Keratinocyte (primary cell): ENCODE measurements at regions not wholly inside any gene's neighbourhood (a gene's known extent, or its start where the extent isn't known, plus 50 kb on each side); places are given as distances from the start of the nearest gene placed in this dataset.

ENCODE experiments used
- DNase-seq: peaks from one replicate; pipeline ENCODE4 v3.0.0-alpha.2; 2011; ENCODE audit warnings: low read depth, missing footprints, low spot score
- FAIRE-seq: peaks from 2 replicates; lab custom pipeline; 2011; peaks lifted over from hg19 to GRCh38; lab: Jason Lieb, UNC
- H2AFZ ChIP-seq: 2 replicates; pipeline ENCODE4 v1.6.0; 2012; ENCODE audit warnings: low read length, control low read depth, inconsistent platforms; ENCODE audit not compliant: control insufficient read depth
- H3K27ac ChIP-seq: 2 replicates; pipeline ENCODE4 v1.5.1; 2011; ENCODE audit warnings: low read length; ENCODE audit not compliant: control insufficient read depth, insufficient read depth
- H3K27me3 ChIP-seq: 3 replicates; pipeline ENCODE4 v1.6.0; 2011; ENCODE audit warnings: low read length; ENCODE audit not compliant: control insufficient read depth, insufficient read depth; ENCODE audit errors: extremely low read depth
- H3K36me3 ChIP-seq, 2 experiments: 2 replicates in 1 of 2; 3 replicates in 1 of 2; pipeline ENCODE4 v1.5.1; 2011; ENCODE audit warnings: low read length in 2 of 2, mild to moderate bottlenecking in 1 of 2; ENCODE audit not compliant: control insufficient read depth in 2 of 2, insufficient read depth in 2 of 2; ENCODE audit errors: extremely low read depth in 1 of 2
- H3K4me1 ChIP-seq: 3 replicates; pipeline ENCODE4 v1.5.1; 2011; ENCODE audit warnings: low read length; ENCODE audit not compliant: control insufficient read depth, insufficient read depth; ENCODE audit errors: extremely low read depth
- H3K4me2 ChIP-seq: 3 replicates; pipeline ENCODE4 v1.6.0; 2011; ENCODE audit warnings: low read depth, low read length; ENCODE audit not compliant: control insufficient read depth, insufficient read depth; ENCODE audit errors: extremely low read depth
- H3K4me3 ChIP-seq, 3 experiments: fragments of 200-600 bp in 1 of 3; sonication (generic) in 1 of 3; 2 replicates in 2 of 3; 3 replicates in 1 of 3; pipeline ENCODE4 v1.5.1; 2011 to 2016; ENCODE audit warnings: low read length in 3 of 3, mild to moderate bottlenecking in 3 of 3, control low read depth in 2 of 3, inconsistent platforms in 1 of 3, low read depth in 1 of 3, mixed read lengths in 1 of 3, mixed run types in 1 of 3, moderate library complexity in 1 of 3; ENCODE audit not compliant: control insufficient read depth in 2 of 3, insufficient read depth in 2 of 3; ENCODE audit errors: extremely low read depth in 1 of 3
- H3K79me2 ChIP-seq: 2 replicates; pipeline ENCODE4 v1.6.0; 2012; ENCODE audit warnings: low read length; ENCODE audit not compliant: control insufficient read depth, insufficient read depth
- H3K9ac ChIP-seq: 3 replicates; pipeline ENCODE4 v1.6.0; 2011; ENCODE audit warnings: low read length; ENCODE audit not compliant: control insufficient read depth, insufficient read depth; ENCODE audit errors: extremely low read depth
- H3K9me1 ChIP-seq: 3 replicates; pipeline ENCODE4 v1.6.0; 2011; ENCODE audit warnings: low read length; ENCODE audit not compliant: control insufficient read depth, insufficient read depth; ENCODE audit errors: extremely low read depth
- H3K9me3 ChIP-seq: 2 replicates; pipeline ENCODE4 v1.5.1; 2012; ENCODE audit warnings: low read depth, low read length; ENCODE audit not compliant: control insufficient read depth
- H4K20me1 ChIP-seq: 3 replicates; pipeline ENCODE4 v1.6.0; 2011; ENCODE audit warnings: low read length; ENCODE audit not compliant: control insufficient read depth, insufficient read depth; ENCODE audit errors: extremely low read depth
- EZH2 ChIP-seq: IDR thresholded peaks from one replicate; pipeline ENCODE4 v1.6.1; 2012; ENCODE audit warnings: inconsistent platforms, mild to moderate bottlenecking, low read length, moderate library complexity
- dilution Hi-C: fragments of 300-500 bp; cut with MboI; formaldehyde crosslinking; loops from one replicate; pipeline ENCODE4 v1.7.0; 2020; ENCODE audit warnings: low sequenced_read_pairs; ENCODE audit not compliant: extremely low pct_ligation_motif_present
- TF ChIP-seq, protein P1 (sequence below), 3 experiments: IDR thresholded peaks in 1 of 3; conservative IDR thresholded peaks in 1 of 3; optimal IDR thresholded peaks in 1 of 3; 2 replicates in 2 of 3; 3 replicates in 1 of 3; pipeline versions ENCODE3 to v1.5.1; 2011; ENCODE audit warnings: low read length in 3 of 3, mild to moderate bottlenecking in 3 of 3, moderate library complexity in 2 of 3, control low read depth in 1 of 3, inconsistent platforms in 1 of 3; ENCODE audit not compliant: insufficient read depth in 2 of 3; ENCODE audit errors: extremely low read depth in 1 of 3

DNA sequence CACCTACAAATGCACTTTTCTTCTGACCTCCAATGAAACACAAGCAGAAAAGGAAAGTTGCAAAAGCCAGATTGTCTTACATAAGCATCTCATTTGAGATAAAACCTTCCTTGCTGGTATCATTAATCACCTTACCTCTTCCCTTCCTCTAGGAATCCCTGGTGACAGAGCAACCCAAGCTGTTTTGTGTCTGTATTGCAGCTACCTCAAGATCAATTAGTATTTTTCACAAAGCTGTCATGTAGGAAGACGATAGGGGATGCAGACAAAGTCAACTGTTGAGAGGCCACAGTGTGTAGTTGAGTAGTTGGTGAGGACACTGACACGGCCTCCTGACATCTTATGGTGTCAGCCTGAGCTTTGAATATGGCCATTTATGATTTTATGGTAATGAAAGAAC lies 339.1 kb upstream of the SLC10A2 start:
- Histone ChIP-seq H3K4me1 (no peaks in the 10 kb centered on the region), H3K4me3 (no peak overlapping the region), H4K20me1 (no peaks in the 10 kb centered on the region), H3K9me3 (no peaks in the 10 kb centered on the region), H2AFZ (no peak overlapping the region), H3K9me1 (no peaks in the 10 kb centered on the region), H3K4me2 (no peak overlapping the region), H3K27me3 (no peaks in the 10 kb centered on the region), H3K27ac (no peak overlapping the region), H3K36me3 (no peaks in the 10 kb centered on the region), H3K9ac (no peak overlapping the region), H3K79me2 (no peaks in the 10 kb centered on the region)
- dilution Hi-C loops, result no loop called here
- no peak for DNase-seq
- TF ChIP-seq EZH2, result no peak
- TF ChIP-seq, protein P1, sequence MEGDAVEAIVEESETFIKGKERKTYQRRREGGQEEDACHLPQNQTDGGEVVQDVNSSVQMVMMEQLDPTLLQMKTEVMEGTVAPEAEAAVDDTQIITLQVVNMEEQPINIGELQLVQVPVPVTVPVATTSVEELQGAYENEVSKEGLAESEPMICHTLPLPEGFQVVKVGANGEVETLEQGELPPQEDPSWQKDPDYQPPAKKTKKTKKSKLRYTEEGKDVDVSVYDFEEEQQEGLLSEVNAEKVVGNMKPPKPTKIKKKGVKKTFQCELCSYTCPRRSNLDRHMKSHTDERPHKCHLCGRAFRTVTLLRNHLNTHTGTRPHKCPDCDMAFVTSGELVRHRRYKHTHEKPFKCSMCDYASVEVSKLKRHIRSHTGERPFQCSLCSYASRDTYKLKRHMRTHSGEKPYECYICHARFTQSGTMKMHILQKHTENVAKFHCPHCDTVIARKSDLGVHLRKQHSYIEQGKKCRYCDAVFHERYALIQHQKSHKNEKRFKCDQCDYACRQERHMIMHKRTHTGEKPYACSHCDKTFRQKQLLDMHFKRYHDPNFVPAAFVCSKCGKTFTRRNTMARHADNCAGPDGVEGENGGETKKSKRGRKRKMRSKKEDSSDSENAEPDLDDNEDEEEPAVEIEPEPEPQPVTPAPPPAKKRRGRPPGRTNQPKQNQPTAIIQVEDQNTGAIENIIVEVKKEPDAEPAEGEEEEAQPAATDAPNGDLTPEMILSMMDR (optimal IDR thresholded peaks at IDR 0.05 in 1 of 3, IDR thresholded peaks at IDR 0.05 in 1 of 3, conservative IDR thresholded peaks at IDR 0.05 in 1 of 3; ENCODE audit: extremely low read depth in 1 of 3, insufficient read depth in 2 of 3, low read length in 3 of 3), result no peak
- no peak for FAIRE-seq

DNA sequence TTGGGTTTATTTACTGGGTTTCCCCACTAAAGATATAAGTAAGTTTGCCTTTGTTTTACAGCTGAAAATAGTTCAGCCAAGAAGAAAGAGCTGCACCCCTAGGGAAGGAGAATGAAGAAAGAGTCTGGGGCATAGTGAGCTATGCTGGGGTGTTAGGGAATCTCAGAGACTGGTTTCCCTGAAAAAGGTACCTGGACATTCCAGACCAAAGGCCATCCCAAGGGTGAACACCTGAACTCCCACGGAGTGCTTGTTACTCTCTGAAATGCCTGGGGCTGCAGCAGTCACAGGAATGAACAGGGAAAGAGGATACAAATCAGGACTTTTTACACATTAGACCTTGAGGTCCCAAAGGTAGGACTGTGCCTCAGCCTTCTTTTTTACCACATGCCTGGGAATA lies 337.6 kb upstream of the SLC10A2 start:
- H3K27ac ChIP-seq, result no peak overlapping the region
- H3K4me2 ChIP-seq, result no peak overlapping the region
- TF ChIP-seq, protein P1 (optimal IDR thresholded peaks at IDR 0.05 in 1 of 3, IDR thresholded peaks at IDR 0.05 in 1 of 3, conservative IDR thresholded peaks at IDR 0.05 in 1 of 3; ENCODE audit: extremely low read depth in 1 of 3, insufficient read depth in 2 of 3, low read length in 3 of 3), result no peak
- no peak for TF ChIP-seq EZH2
- H3K36me3 ChIP-seq, result no peaks in the 10 kb centered on the region
- FAIRE-seq (no peak), DNase-seq (no peak)
- H2AFZ ChIP-seq, result no peak overlapping the region
- dilution Hi-C loops, result no loop called here
- no peaks in the 10 kb centered on the region for H3K27me3 ChIP-seq
- H3K9me1 ChIP-seq, result no peaks in the 10 kb centered on the region
- H3K9ac ChIP-seq, result no peak overlapping the region
- H4K20me1 ChIP-seq, result no peaks in the 10 kb centered on the region
- H3K4me3 ChIP-seq, result no peak overlapping the region
- H3K9me3 ChIP-seq, result no peaks in the 10 kb centered on the region
- H3K4me1 ChIP-seq, result no peaks in the 10 kb centered on the region
- H3K79me2 ChIP-seq, result no peaks in the 10 kb centered on the region
